ENCODE measurements at regions not wholly inside any gene's neighbourhood (a gene's known extent, or its start where the extent isn't known, plus 50 kb on each side); places are given as distances from the start of the nearest gene placed in this dataset.

- Histone ChIP-seq H3K18ac (ENCODE audit: insufficient read length, low read depth, low read length) (no peak overlapping the region), H2BK12ac (ENCODE audit: insufficient read length, low read depth, low read length) (no peak overlapping the region), H2BK120ac (ENCODE audit: low read depth, low read length, poor library complexity, severe bottlenecking) (no peak overlapping the region), H2BK20ac (ENCODE audit: low read depth, low read length, poor library complexity, severe bottlenecking) (no peak overlapping the region), H3K79me2 (ENCODE audit: insufficient read depth, low read length) (no peaks in the 10 kb centered on the region), H3K79me1 (ENCODE audit: insufficient read depth, low read depth, low read length, poor library complexity, severe bottlenecking) (no peaks in the 10 kb centered on the region), H3K27me3 (ENCODE audit: insufficient read depth, low read length) (no peaks in the 10 kb centered on the region), H3K23me2 (ENCODE audit: insufficient read length, low read depth, low read length, poor library complexity, severe bottlenecking) (no peaks in the 10 kb centered on the region), H3K9me3 (ENCODE audit: control insufficient read depth, low read depth, low read length) (no peaks in the 10 kb centered on the region), H2AK5ac (ENCODE audit: insufficient read length, low read length) (no peak overlapping the region), H3T11ph (ENCODE audit: low read length) (no peak overlapping the region), H2BK15ac (ENCODE audit: low read depth, low read length) (no peak overlapping the region), H3K27ac (ENCODE audit: insufficient read length, low read depth, low read length) (no peak overlapping the region), H4K8ac (replicated peaks; ENCODE audit: insufficient read length, low read depth, low read length) (no peak overlapping the region), H3K4me2 (ENCODE audit: insufficient read depth, insufficient read length, low read length) (no peak overlapping the region), H4K5ac (ENCODE audit: insufficient read length, low read depth, low read length) (no peak overlapping the region), H4K20me1 (ENCODE audit: control insufficient read depth, insufficient read depth, insufficient read length) (no peaks in the 10 kb centered on the region), H4K91ac (ENCODE audit: insufficient read length, low read depth, low read length) (no peak overlapping the region), H3K23ac (ENCODE audit: insufficient read length, low read depth, low read length) (no peak overlapping the region), H2AFZ (ENCODE audit: low read length) (no peak overlapping the region), H3K9ac (ENCODE audit: extremely low read depth, insufficient read length, low read length) (no peak overlapping the region), H3K4ac (ENCODE audit: low read depth, low read length) (no peak overlapping the region), H2BK5ac (ENCODE audit: insufficient read length, low read length) (no peak overlapping the region), H3K4me1 (ENCODE audit: insufficient read depth, low read length) (peaks cover 4% of the 10 kb centered on the region; the same call in 1 of the 2 replicates), H3K14ac (ENCODE audit: insufficient read depth, low read length) (no peak overlapping the region), H3K56ac (ENCODE audit: insufficient read length, low read depth, low read length) (no peak overlapping the region)
- WGBS (ENCODE audit: extremely low coverage, insufficient read length, low lambda C conversion rate), result no CpG with 5 or more reads among the region's 2 CpGs
- no peak for DNase-seq
- Mint-ChIP-seq H3K4me1 (peaks cover 13 to 19% of the 10 kb centered on the region in 2 experiments), H3K27ac (no peak overlapping the region), H3K27me3 (ENCODE audit: low read depth) (no peaks in the 10 kb centered on the region; the same call in 1 of the 2 replicates), H3K36me3 (ENCODE audit: insufficient read depth in 1 of 3, low read depth in 3 of 3) (no peaks in the 10 kb centered on the region), H3K9me3 (peaks cover 0 to 3% of the 10 kb centered on the region in 2 experiments; a peak in 1 of 5 replicates), H3K4me3 (no peak overlapping the region)
- TF ChIP-seq, protein P1, sequence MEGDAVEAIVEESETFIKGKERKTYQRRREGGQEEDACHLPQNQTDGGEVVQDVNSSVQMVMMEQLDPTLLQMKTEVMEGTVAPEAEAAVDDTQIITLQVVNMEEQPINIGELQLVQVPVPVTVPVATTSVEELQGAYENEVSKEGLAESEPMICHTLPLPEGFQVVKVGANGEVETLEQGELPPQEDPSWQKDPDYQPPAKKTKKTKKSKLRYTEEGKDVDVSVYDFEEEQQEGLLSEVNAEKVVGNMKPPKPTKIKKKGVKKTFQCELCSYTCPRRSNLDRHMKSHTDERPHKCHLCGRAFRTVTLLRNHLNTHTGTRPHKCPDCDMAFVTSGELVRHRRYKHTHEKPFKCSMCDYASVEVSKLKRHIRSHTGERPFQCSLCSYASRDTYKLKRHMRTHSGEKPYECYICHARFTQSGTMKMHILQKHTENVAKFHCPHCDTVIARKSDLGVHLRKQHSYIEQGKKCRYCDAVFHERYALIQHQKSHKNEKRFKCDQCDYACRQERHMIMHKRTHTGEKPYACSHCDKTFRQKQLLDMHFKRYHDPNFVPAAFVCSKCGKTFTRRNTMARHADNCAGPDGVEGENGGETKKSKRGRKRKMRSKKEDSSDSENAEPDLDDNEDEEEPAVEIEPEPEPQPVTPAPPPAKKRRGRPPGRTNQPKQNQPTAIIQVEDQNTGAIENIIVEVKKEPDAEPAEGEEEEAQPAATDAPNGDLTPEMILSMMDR (conservative IDR thresholded peaks at IDR 0.05), result no peak
Observed at GRCh38 chr2:49369101-49369500, 214.8 kb upstream of the FSHR start.
